Stimulated activated CD8-positive, alpha-beta memory T cell treated with anti-CD3 and anti-CD28 coated beads, Interleukin-15, amount 100 ng/mL, for 4 hours (primary cell): ENCODE measurements at regions not wholly inside any gene's neighbourhood (a gene's known extent, or its start where the extent isn't known, plus 50 kb on each side); places are given as distances from the start of the nearest gene placed in this dataset.

Experiments
- DNase-seq, 2 donors: peaks; one replicate each; pipeline ENCODE4 v3.0.0-alpha.2; 2020; ENCODE audit warnings: low read depth in 2 of 2

DNA sequence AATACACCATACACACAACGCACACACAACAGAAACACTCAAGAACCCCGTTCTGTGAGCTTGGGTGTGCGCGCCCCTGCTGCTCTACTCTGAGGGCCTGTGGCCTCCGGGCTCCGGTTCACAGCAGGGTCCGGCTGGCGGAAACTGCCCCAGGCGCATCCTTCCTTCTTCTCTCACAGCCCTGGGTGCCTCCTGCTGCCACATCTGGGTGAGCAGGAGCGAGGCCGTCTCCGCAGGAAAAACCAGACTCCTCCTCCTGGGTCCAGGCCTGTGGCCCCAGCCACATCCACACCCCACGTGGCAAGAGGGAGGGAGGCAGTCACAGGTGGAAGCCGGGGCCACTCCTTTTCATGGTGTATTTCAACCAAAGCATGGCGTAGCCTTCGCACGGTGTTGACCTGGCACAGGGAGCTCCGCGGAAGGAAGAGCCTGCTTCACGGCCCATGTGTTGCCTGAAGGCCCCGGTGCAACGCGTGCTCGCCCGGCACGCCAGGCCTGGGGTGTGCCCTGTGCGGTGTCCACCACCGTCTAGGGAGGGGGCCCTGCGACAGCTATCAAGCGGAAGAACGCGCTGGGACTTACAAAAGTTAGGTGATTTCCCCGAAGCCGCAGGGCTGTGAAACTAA lies 1502.7 kb downstream of the TBC1D22A start:
- DNase-seq, result no peak

DNA sequence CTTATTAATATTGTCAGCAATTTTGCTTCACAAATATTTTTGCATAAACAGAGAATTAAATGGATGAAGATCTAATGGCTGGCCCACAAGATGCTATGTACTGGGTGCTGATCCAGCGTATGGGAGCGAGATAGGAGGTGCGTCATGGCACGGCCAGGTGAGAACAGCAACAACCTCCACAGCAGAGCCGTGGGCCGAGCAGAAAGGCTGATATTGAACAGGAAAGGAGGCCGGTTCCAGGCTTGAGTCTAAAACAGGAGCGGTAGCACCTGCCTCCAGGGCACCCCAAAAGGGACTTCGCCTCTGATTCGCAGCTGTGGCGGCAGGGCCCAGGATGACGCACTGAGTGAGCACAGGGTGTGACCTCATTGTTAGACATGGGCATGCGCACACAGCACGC lies 1502.1 kb downstream of the TBC1D22A start:
- DNase-seq, result no peak

DNA sequence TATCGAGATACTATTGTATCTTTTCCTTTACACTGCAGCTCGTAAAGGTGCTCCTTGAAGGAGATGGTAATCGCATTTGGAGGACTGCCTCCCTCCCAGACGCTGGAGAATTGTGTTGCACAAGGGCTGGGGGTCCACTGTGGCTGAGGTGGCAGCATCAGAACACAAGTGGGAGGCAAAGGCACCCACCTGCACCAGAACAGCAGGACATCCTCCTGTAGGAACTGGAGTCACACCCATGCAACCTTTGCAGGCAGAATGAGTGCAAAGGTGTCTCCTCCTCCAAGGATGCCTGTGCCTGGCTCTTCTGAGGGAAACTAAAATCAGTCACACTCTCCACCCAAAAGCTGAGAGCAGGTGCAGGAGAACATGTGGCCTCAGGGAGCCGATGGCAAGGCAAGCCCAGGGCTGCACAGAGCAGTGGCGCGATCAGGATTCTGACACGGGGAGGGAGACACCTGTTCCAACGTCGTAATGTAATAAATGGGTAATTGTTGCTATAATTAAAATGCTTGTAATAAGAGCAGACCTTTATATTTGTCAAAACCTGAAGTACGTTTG lies 1501.4 kb downstream of the TBC1D22A start:
- DNase-seq, result no peak

DNA sequence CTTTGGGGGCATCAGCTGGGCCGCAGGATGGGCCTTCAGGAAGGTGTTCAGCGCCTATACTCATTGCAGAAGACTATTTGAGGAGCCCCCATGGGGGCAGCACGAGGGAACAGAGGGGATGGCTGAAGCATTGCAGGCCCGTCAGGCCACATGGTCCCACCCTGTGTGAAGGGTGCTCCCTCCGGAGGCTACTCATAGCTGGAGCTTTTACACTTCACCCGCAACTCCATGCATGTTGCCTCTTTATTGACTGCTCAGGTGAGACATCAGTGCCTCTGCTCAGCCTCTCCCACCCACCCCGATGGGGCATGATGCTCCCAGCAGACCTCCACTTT lies 1500.9 kb downstream of the TBC1D22A start:
- no peak for DNase-seq

DNA sequence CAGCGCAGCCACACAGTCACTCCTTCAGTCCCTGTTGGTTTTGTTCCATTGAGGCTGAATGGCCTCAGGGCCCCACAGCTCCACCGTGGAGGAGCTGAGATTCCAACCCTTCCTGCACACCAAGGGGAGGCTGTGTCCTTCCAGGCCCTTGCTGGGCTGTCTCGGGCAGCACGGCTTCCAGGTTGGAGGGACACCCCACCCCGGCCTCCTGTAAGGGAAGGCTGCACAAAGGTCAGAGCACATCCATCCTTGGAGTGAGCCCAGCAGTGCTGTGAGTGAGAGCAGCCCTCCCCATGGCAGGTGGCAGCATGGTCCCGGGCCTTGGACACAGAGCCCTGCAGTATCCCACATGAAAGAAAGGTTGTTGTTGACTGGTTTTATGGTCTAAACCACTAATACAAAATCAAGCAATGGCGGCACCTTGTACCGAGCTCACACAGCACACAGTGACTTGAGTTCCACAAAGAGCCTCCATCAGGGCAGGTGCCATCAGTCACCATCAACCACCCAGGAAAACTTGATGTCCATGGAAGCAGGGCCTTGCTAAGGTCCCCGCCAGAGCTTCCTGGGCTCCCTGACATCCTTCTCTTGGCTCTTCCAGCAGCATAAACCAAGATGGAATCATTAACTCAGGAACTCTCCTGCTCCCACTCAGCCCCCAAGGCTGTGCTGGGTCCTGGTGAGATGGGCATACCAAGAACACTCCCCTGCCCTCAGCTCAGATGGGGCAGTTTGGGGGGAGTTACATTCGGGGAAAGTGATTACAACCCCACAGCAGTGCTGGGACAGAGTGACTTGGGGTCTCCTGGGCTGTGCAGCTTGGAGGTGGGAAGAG lies 1500.4 kb downstream of the TBC1D22A start:
- DNase-seq, result no peak

DNA sequence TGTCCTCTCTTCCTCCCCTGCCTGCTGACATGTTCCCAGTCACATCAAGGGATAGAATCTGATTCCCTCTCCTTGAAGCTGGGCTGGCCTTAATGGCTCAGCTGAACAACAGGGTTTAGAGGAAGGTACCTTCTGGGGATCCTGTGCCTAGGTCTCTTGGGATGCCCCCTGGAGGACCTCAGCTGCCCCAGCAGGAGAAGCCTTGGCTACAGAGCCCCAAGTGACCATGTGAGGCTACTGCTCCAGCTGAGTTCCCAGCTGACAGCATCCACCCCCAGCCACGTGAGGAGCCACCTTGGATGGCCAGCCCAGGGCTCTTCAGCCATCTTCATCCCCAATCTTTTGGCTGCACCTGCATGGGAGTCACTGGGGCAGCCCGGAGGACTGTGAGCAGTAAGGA lies 1499.3 kb downstream of the TBC1D22A start:
- no peak for DNase-seq

DNA sequence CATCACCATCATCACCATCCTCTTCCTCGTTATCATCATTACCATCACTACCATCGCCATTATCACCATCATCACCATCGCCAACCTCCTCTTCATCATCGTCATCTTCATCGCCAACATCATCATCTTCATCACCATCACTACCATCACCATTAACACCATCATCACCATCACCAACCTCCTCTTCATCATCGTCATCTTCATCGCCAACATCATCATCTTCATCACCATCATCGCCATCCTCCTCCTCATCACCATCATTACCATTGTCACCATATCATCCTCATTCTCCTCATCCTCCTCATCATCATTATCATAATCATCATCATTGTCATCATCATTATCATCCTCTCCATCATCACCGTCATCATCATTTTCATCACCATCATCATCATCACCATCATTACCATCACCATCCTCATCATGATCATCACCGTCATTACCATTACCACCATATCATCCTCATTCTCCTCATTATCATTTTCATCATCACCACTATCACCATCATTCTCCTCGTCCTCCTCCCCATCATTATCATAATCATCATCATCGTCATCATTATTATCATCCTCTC lies 1498.7 kb downstream of the TBC1D22A start:
- DNase-seq, result no peak

DNA sequence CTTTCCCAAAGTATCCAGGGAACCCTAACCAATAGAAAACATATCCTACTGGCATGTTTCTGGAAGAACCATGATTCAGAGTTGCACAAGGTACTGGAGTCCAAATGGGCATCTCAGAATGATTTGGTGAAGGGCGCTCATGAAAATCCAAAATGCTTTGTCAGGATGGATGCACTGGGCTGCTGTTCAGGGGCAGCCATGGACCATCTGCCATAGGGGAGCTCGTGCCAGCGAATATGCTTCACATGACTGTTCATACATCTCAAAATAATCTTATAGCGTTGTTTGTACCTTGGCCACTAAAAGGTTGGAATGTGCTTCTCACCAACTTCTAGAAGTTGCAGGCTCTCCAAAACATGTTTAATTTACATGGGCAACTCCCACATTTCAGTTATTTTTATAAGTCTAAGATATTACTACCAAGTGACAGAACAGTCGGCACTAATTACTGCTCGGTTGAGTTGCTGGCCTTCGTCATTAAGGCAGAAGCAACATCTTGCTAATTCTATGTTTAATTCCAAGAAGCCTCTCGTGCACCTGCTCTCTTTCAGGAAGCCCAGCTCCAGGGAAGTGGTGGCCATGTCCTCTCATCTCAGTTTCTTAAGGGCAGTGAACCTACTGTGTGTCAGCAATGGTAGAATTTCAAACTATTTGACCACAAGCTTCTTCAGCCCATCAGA lies 1497.7 kb downstream of the TBC1D22A start:
- DNase-seq, result no peak

DNA sequence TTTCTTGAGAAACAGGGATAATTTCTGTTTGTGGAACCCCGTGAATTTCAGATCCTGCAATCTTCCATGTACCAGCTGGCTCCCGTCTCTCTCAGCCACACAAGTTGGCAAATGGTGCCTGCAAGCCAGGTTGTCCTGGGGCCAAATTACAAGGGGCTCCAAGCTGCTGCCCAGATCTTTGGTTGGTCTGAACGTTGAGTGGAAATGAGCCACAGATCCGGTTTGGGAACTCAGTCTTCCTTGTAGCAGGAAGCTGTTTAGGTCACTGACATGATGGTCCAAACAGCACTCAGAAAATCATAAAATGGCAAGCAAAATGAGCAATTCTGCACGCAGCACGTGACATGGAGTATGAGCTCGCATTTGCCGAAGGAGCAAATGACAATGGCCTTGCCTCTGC lies 1496.4 kb downstream of the TBC1D22A start:
- DNase-seq, result no peak

DNA sequence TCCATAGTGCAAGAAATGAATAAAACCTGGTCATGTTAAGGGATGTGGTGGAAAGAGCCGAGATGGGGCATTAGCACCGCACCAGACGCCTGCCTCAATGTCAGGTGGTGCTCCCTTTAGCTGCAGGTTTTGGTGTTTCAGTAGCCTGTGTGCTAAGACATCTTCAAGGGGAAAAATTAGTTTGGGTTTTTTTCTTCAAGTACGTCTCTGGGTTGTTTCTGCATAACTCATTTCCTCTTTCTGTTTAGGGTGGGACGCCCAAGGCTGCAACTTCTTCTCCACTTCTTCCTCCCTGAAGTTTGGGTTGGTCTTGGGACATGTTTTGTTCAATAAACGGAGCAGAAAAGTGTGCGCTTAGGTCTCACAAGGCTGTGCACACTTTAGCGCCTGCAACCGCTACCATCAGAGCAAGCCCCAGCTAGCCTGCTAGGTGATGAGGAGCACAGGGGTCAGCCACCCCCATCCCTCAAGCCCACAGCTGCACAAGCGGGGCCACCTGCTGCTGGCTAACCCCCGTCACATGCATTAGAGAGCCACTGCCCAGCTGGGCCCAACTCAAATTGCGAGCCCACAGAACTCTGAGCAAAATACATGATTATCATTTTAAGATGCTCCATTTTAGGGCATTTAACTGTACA lies 1495.7 kb downstream of the TBC1D22A start:
- DNase-seq, result no peak

DNA sequence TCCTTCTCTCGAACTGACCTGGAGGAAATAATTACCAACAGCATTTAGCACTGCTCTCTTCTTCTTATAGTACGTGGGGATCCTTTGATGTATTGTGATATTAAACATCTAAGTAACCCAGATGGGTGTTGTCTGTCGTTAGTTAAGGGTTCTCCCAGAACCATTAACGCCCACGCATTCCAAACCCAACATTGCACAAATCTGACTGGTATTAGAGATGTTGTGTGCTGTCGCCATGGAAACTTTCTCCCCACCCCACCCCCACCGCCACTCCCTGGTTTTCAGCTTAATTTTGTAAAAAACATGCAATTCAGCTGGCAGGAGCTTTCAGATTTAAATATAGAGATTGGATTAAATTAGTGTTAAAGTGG lies 1495.2 kb downstream of the TBC1D22A start:
- no peak for DNase-seq

DNA sequence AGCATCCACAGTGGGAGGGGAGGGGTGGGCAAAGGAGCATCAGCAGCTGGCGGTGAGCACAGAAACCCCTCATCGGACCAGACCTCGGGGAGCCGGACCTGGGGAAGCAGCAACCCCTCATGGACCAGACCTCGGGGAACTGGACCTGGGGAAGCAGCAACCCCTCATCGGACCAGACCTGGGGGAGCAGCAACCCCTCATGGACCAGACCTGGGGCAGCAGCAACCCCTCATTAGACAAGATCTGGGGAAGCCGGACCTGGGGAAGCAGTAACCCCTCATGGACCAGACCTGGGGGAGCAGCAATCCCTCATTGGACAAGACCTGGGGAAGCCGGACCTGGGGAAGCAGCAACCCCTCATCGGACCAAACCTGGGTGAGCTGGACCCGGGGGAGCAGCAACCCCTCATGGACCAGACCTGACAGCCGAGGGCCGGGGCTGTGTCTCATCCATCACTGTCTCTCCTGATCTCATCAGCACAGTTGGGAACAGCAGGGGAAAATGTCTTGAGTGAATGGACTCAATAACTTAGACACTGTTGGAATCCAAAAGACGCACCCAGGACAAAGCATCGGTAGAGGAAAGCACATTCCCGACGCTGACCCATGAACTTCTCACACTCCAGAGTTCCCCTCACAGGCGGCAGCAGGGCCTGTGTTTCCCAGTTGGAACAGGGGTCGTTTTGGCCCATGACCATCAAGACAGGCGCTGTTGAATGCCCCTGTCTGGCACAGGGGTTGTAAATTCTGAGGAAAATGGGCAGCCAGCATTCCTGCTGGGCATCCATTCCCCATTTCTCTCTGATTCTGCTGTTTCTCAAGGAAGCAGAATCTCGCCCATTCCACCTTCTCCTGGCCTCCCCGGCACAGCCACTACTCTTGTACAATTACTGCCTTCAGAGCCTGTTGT lies 1494.6 kb downstream of the TBC1D22A start:
- DNase-seq, result no peak

DNA sequence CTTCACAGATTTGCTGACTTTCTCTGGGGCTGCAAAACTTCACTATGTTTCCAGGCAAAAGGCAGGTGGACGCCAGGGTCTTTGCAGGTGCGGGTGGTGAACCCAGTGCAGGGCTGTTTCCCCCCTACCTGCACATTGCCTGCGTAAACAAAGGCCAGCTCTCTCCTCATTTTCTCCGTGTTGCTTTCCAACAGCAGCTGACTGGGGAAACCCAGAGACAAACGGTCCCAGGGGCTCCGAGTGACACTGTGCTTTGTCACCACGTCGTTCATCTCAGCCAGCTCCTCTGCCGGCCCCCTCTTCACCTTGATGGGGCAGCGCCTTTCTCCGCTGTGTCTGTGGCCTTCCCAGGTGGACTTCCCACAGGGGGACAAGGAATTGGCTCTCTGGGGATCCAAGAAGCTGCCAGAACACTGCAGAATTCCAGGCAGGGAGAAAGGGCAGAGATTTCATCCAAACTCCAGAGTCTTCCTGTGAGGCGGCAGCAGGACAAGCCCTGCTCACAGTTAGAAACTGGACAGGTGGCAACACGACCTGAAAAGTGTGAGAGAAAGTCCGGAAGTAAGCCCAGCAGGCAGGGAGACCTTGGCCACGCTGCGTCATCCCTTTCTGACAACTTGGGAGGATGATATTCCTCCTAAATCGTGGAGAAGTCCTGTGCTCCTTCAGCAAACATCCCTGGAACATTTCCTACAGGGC lies 1493.7 kb downstream of the TBC1D22A start:
- no peak for DNase-seq

DNA sequence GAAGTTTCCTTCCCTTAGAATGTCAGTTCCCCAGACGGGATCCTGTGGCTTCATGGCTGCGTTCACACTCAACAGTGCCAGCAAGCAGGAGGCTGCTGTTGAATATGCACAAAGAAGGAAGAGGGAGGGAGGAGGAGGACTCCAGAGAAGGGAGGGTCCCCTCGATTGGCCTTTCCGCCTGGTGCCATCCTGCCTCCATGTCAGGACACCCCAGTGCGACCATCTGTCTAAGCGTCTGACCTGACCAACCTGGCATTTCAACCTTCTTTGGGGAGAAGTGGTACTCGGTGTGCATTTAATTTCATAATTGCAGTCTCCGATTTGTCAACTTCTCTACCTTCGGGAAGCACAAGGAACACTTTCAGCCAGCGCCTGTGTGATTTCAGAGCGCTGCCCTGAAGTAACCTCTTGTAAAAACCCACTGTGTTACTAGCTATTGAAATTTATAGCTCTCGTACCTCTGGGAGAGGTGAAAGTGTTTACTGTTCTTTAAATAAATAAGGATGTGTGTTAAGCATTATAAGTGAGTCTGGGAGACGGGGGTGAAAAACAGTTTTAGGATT lies 1491.9 kb downstream of the TBC1D22A start:
- DNase-seq, result no peak

DNA sequence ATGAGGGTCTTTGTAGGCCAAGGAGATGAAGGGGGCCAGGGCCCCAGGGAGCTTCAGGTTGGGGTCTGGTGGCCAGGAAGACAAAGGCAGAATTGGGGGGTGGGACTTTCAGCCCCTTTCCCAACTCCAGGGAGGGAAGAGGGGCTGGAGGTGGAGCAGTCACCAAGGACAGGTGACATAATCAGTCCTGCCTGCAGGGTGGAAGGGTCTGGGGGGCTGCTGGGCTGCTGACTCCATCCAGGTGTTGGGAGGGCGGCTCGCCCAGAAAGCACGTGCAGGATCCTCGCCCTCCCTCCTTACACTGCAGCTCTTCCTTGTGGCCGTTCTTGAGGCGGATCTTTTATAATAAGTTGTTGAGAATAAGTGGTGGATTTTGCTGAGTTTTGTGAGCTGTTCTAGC lies 1491.1 kb downstream of the TBC1D22A start:
- DNase-seq, result no peak

DNA sequence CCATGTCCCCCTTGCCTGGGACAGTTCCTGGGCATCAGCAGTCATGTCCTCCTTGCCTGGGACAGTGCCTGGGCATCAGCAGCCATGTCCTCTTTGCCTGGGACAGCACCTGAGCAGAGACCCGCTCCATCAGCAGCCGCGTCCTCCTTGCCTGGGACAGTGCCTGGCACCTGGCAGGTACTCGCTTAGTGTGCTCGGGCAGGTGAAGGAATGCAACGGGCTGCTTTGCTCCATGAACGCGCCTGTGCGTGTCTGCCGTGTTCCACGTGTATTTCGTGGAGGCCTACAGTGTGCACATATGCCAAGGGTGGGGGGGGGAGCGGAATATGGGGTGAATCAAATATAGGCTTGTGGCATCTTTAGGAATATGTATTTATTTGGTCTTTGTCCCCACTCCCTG lies 1490.7 kb downstream of the TBC1D22A start:
- no peak for DNase-seq

DNA sequence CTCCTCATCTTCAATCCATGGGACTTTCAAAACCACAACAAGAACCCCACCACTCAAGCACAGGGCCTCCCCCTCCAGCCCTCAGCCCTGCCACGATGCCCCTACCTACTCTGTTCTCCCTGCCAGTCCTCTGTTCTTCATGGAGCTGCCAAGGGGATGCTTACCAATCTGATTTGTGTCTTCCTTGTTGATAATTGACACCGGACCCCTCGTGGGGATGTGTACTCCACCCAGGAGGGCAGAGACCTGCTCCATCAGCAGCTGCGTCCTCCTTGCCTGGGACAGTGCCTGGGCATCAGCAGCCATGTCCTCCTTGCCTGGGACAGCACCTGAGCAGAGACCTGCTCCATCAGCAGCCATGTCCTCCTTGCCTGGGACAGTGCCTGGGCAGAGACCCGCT lies 1489.2 kb downstream of the TBC1D22A start:
- DNase-seq, result no peak

DNA sequence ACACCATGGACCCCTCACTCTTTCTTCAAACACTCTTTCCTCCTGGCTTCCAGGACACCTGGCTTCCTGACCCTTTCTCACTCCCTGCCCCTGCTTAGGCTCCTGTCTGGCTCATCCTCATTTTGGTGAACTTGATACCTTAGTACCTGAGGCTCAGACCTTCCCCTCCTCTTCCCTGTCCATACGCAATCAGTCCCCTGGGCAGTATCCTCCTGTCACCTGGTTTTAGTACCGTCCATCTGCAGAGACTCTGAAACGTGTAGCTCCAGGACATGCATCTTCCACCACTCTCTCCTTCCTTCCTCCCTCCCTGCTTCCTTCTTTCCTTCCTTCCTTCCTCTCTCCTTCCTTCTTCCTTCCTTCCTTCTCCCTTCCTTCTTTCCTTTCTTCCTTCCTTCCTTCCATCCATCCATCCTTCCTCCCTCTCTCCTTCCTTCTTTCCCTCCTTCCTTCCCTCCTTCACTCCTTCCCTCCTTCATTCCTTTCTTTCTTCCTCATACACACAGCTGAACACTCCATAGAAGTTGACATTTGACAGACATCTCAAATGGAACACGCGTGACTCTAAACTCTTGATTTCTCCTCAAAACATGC lies 1488.6 kb downstream of the TBC1D22A start:
- no peak for DNase-seq

DNA sequence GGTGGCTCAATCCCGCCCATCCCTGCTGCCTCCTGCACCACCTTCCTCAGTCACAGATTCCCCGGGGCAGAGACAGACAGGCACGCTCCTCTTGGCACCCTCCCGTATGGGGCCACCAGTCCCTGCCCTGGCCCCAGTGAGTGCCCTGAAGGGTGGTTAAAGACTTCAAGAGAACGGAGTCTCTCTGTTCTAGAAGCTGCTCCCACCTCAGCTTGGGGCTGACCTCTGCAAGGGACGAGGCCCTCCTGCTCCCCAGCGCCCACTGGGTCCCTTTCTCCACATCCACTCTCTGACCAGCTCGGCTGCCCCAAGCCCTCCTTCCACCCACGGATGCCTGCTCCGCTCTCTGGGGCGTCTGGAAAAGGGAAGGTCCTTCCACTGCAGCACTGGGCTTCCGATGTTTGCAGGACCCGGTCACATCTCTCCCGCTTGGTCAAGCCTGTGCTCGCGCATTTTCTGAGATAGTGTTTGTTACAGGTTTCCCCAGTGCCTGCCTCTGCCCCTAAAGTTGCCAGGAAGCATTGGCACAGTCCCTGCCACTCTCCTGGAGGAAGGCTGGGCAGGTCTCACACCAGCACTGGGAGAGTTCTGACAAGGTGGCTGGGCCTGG lies 1487.9 kb downstream of the TBC1D22A start:
- DNase-seq, result no peak
